ENCODE measurements at regions not wholly inside any gene's neighbourhood (a gene's known extent, or its start where the extent isn't known, plus 50 kb on each side); places are given as distances from the start of the nearest gene placed in this dataset.

- TF ChIP-seq, protein P1, sequence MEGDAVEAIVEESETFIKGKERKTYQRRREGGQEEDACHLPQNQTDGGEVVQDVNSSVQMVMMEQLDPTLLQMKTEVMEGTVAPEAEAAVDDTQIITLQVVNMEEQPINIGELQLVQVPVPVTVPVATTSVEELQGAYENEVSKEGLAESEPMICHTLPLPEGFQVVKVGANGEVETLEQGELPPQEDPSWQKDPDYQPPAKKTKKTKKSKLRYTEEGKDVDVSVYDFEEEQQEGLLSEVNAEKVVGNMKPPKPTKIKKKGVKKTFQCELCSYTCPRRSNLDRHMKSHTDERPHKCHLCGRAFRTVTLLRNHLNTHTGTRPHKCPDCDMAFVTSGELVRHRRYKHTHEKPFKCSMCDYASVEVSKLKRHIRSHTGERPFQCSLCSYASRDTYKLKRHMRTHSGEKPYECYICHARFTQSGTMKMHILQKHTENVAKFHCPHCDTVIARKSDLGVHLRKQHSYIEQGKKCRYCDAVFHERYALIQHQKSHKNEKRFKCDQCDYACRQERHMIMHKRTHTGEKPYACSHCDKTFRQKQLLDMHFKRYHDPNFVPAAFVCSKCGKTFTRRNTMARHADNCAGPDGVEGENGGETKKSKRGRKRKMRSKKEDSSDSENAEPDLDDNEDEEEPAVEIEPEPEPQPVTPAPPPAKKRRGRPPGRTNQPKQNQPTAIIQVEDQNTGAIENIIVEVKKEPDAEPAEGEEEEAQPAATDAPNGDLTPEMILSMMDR (IDR thresholded peaks at IDR 0.05) = no peak
- no peak for TF ChIP-seq POLR2A (IDR thresholded peaks at IDR 0.05)
Observed at GRCh38 chr7:108836256-108836655, 266.6 kb downstream of the DNAJB9 start.

Data from uterus (tissue), 2 donors.